ENCODE measurements at regions not wholly inside any gene's neighbourhood (a gene's known extent, or its start where the extent isn't known, plus 50 kb on each side); places are given as distances from the start of the nearest gene placed in this dataset.

DNA sequence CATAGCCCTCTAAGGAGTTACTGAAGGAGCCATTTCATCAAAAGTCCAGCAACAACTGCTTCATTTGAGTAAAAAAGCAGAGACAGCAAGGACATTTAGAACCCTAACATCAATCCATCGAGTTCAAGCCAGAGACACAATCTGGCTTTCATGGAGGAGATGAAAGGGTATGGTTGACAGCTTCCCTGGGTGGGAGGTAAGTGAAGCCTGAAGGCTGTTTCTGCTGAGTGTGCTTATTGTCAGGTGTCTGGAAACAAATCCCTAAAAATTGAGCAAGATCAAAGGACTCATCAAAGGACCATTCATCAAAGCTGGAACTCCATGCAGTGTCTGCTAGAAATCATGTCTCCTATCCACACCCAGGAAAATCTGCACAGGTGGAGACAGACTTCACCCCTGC, 104.4 kb upstream of the CCDC196 start:
- no TSS peak for BruUV-seq (replicated peaks)
- ChIA-PET CTCF (interaction anchor here (1.0 kb wide), 1 partner anchor 14 kb away, joined by 6 read pairs; no protein-coding TSS in a partner anchor), POLR2A (ENCODE audit: unreplicated experiment) (no interaction called here)
- dilution Hi-C loops (cut with HindIII; ENCODE audit: low sequenced_read_pairs, unreplicated experiment) (no loop called here), in situ Hi-C loops (cut with MboI; ENCODE audit: low sequenced_read_pairs) (no loop called here), intact Hi-C loops (cut with micrococcal nuclease) (no loop called here)
- Histone ChIP-seq H2BK120ac (ENCODE audit: low read depth, low read length) (no peak overlapping the region), H3K4me3 (ENCODE audit: insufficient read depth, low read depth, low read length) (no peak overlapping the region), H3K4me2 (ENCODE audit: low read depth, low read length) (no peak overlapping the region), H2AK5ac (ENCODE audit: low read depth, low read length) (no peak overlapping the region), H3K79me1 (ENCODE audit: low read depth in 1 of 2, low read length in 2 of 2) (no peaks in the 10 kb centered on the region), H3K23ac (ENCODE audit: low read depth, low read length) (no peak overlapping the region), H3K4ac (ENCODE audit: low read depth, low read length) (no peak overlapping the region), H3K27me3 (ENCODE audit: control insufficient read depth, insufficient read depth, low read length) (no peaks in the 10 kb centered on the region), H3K9ac (ENCODE audit: low read depth, low read length) (no peak overlapping the region), H3K18ac (ENCODE audit: low read depth, low read length) (no peak overlapping the region), H4K8ac (ENCODE audit: low read depth in 2 of 2, low read length in 2 of 2) (no peak overlapping the region), H3K14ac (replicated peaks; ENCODE audit: low read depth, low read length) (no peak overlapping the region), H2AK9ac (replicated peaks; ENCODE audit: low read depth, low read length, poor library complexity) (no peak overlapping the region), H4K20me1 (ENCODE audit: insufficient read depth, low read length) (no peaks in the 10 kb centered on the region), H3K9me1 (ENCODE audit: insufficient read depth, low read length) (no peaks in the 10 kb centered on the region), H3K36me3 (ENCODE audit: control insufficient read depth, insufficient read depth, low read length) (no peaks in the 10 kb centered on the region), H4K91ac (ENCODE audit: insufficient read depth, low read depth, low read length) (no peak overlapping the region), H3K27ac (ENCODE audit: insufficient read depth, low read length) (no peak overlapping the region), H2BK15ac (ENCODE audit: low read depth, low read length) (no peak overlapping the region), H3K9me3 (ENCODE audit: control insufficient read depth, insufficient read depth, low read length) (no peaks in the 10 kb centered on the region), H3K4me1 (ENCODE audit: control insufficient read depth, insufficient read depth, low read length) (no peaks in the 10 kb centered on the region), H2BK20ac (ENCODE audit: low read depth, low read length) (no peak overlapping the region), H4K5ac (ENCODE audit: low read depth, low read length) (no peak overlapping the region), H2AFZ (replicated peaks; ENCODE audit: low read length, poor library complexity) (no peak overlapping the region), H3K56ac (ENCODE audit: extremely low read depth, insufficient read depth, low read length) (no peak overlapping the region), H2BK5ac (ENCODE audit: low read depth, low read length, poor library complexity, severe bottlenecking) (no peak overlapping the region)
- no peak for ATAC-seq (ENCODE audit: low read depth)
- DNase-seq: no peak
- TF ChIP-seq SMC3 (IDR thresholded peaks at IDR 0.05; ENCODE audit: low read depth, low read length) (no peak), NFE2L2 (IDR thresholded peaks at IDR 0.05; ENCODE audit: low read depth, low read length) (no peak), FOS (IDR thresholded peaks at IDR 0.05; ENCODE audit: low read depth, low read length) (no peak), CHD1 (IDR thresholded peaks at IDR 0.05; ENCODE audit: low read depth, low read length) (no peak), MAFK (IDR thresholded peaks at IDR 0.05; ENCODE audit: low read depth, low read length) (peak; percentile 65; the same call in 1 of the 2 replicates), RFX5 (IDR thresholded peaks at IDR 0.05; ENCODE audit: low read depth, low read length) (no peak), BHLHE40 (IDR thresholded peaks at IDR 0.05; ENCODE audit: low read depth, low read length) (no peak), RCOR1 (IDR thresholded peaks at IDR 0.05; ENCODE audit: insufficient replicate concordance, low read length) (no peak)
- TF ChIP-seq, protein P1, sequence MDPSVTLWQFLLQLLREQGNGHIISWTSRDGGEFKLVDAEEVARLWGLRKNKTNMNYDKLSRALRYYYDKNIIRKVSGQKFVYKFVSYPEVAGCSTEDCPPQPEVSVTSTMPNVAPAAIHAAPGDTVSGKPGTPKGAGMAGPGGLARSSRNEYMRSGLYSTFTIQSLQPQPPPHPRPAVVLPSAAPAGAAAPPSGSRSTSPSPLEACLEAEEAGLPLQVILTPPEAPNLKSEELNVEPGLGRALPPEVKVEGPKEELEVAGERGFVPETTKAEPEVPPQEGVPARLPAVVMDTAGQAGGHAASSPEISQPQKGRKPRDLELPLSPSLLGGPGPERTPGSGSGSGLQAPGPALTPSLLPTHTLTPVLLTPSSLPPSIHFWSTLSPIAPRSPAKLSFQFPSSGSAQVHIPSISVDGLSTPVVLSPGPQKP (IDR thresholded peaks at IDR 0.05; ENCODE audit: borderline replicate concordance, low read depth, low read length): no peak
- no CpG with 5 or more reads among the region's 1 CpG for WGBS, 2 experiments (ENCODE audit: extremely low coverage in 2 of 2, insufficient read length in 1 of 2)
